GM23248 (cell line): ENCODE measurements at regions not wholly inside any gene's neighbourhood (a gene's known extent, or its start where the extent isn't known, plus 50 kb on each side); places are given as distances from the start of the nearest gene placed in this dataset.

Source experiments
- EZH2 ChIP-seq: fragments of 200-600 bp; sonication (generic); IDR thresholded peaks from 2 replicates; pipeline ENCODE4 v1.6.1; 2018; ENCODE audit warnings: antibody characterized with exemption, mild to moderate bottlenecking; ENCODE audit not compliant: insufficient read depth, poor library complexity, severe bottlenecking
- EZH2phosphoT487 ChIP-seq: fragments of 200-600 bp; sonication (generic); IDR thresholded peaks from 2 replicates; pipeline ENCODE4 v1.6.1; 2018; ENCODE audit warnings: antibody characterized with exemption, moderate library complexity, mild to moderate bottlenecking, low read depth; ENCODE audit not compliant: insufficient read depth

DNA sequence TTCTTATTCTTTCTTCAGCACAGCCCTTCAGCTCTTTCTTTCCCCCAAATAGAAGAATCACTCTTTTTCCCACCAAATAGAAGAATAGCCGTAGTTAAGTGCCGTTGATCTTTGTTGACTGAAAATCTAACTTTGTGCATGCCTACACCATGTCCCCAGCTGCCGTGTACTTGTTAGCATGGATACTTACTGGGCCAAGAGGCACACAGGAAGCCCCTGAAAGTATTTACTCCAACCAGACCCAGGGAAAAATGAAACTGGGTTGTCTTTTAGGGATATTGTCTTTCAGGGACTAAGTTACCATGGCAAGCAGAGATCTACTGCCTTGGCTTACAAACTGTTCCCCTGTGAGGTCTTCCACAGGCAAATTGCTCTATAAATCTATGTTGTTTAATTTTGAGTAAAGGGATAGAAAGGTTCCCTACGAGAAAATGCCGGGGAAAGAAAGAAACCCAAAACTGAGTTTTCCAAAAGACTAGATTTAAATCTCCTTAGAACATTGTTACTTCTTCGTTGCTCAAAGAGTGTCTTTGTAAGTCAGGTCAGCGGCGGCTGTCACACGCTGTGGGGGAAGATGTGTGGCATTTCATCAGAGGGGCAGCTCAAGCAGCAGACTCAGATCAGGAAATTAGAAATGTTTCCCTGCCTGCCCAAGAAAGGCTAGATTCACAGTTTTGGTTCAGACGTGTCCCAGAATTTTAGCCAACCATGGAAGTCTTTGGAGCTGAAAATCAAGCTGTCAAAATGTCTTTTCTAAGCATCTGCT lies 152.7 kb upstream of the PRNP start:
- TF ChIP-seq EZH2phosphoT487 (no peak), EZH2 (no peak)
